ENCODE measurements at regions not wholly inside any gene's neighbourhood (a gene's known extent, or its start where the extent isn't known, plus 50 kb on each side); places are given as distances from the start of the nearest gene placed in this dataset.

GRCh38 chr2:128636802-128637147, 318.1 kb upstream of the HS6ST1 start:
- TF ChIP-seq CTCF (conservative IDR thresholded peaks at IDR 0.05; ENCODE audit: low read depth, low read length): no peak
- H3K79me2 ChIP-seq (ENCODE audit: insufficient read depth, low read depth): no peaks in the 10 kb centered on the region
- no peak overlapping the region for H3K9ac ChIP-seq
- H3K4me2 ChIP-seq: no peak overlapping the region
- no peak overlapping the region for H3K27ac ChIP-seq
- no peaks in the 10 kb centered on the region for H4K20me1 ChIP-seq (ENCODE audit: insufficient read depth)
- no peaks in the 10 kb centered on the region for H3K4me1 ChIP-seq (ENCODE audit: low read depth, poor library complexity, severe bottlenecking)
- H3K36me3 ChIP-seq (ENCODE audit: insufficient read depth): no peaks in the 10 kb centered on the region
- no peak overlapping the region for H3K4me3 ChIP-seq (IDR thresholded peaks at IDR 0.05; ENCODE audit: insufficient read depth, low read depth, low read length)
- no peaks in the 10 kb centered on the region for H3K27me3 ChIP-seq (ENCODE audit: insufficient read depth, low read depth)
- no peak overlapping the region for H2AFZ ChIP-seq (ENCODE audit: low read depth)

- no peaks in the 10 kb centered on the region for H3K79me2 ChIP-seq (ENCODE audit: insufficient read depth, low read depth)
- H3K4me1 ChIP-seq (ENCODE audit: low read depth, poor library complexity, severe bottlenecking): no peaks in the 10 kb centered on the region
- H2AFZ ChIP-seq (ENCODE audit: low read depth): no peak overlapping the region
- no peaks in the 10 kb centered on the region for H4K20me1 ChIP-seq (ENCODE audit: insufficient read depth)
- no peak overlapping the region for H3K9ac ChIP-seq
- H3K27me3 ChIP-seq (ENCODE audit: insufficient read depth, low read depth): no peaks in the 10 kb centered on the region
- no peak overlapping the region for H3K4me2 ChIP-seq
- H3K4me3 ChIP-seq (IDR thresholded peaks at IDR 0.05; ENCODE audit: insufficient read depth, low read depth, low read length): no peak overlapping the region
- no peak for TF ChIP-seq CTCF (conservative IDR thresholded peaks at IDR 0.05; ENCODE audit: low read depth, low read length)
- H3K27ac ChIP-seq: no peak overlapping the region
- H3K36me3 ChIP-seq (ENCODE audit: insufficient read depth): no peaks in the 10 kb centered on the region
Measured at GRCh38 chr2:128637481-128638155, 318.9 kb upstream of the HS6ST1 start.

- Histone ChIP-seq H3K36me3 (ENCODE audit: insufficient read depth) (no peaks in the 10 kb centered on the region), H3K4me1 (ENCODE audit: low read depth, poor library complexity, severe bottlenecking) (no peaks in the 10 kb centered on the region), H3K4me3 (IDR thresholded peaks at IDR 0.05; ENCODE audit: insufficient read depth, low read depth, low read length) (no peak overlapping the region), H3K27ac (no peak overlapping the region), H3K9ac (no peak overlapping the region), H3K79me2 (ENCODE audit: insufficient read depth, low read depth) (no peaks in the 10 kb centered on the region), H4K20me1 (ENCODE audit: insufficient read depth) (no peaks in the 10 kb centered on the region), H3K27me3 (ENCODE audit: insufficient read depth, low read depth) (no peaks in the 10 kb centered on the region), H3K4me2 (no peak overlapping the region), H2AFZ (ENCODE audit: low read depth) (no peak overlapping the region)
- no peak for TF ChIP-seq CTCF (conservative IDR thresholded peaks at IDR 0.05; ENCODE audit: low read depth, low read length)
Measured at GRCh38 chr2:128638341-128639119, 319.9 kb upstream of the HS6ST1 start.

GRCh38 chr2:128639120-128639477, 320.4 kb upstream of the HS6ST1 start:
- no peak for TF ChIP-seq CTCF (conservative IDR thresholded peaks at IDR 0.05; ENCODE audit: low read depth, low read length)
- Histone ChIP-seq H2AFZ (ENCODE audit: low read depth) (no peak overlapping the region), H3K4me2 (no peak overlapping the region), H4K20me1 (ENCODE audit: insufficient read depth) (no peaks in the 10 kb centered on the region), H3K4me1 (ENCODE audit: low read depth, poor library complexity, severe bottlenecking) (no peaks in the 10 kb centered on the region), H3K36me3 (ENCODE audit: insufficient read depth) (no peaks in the 10 kb centered on the region), H3K4me3 (IDR thresholded peaks at IDR 0.05; ENCODE audit: insufficient read depth, low read depth, low read length) (no peak overlapping the region), H3K79me2 (ENCODE audit: insufficient read depth, low read depth) (no peaks in the 10 kb centered on the region), H3K27me3 (ENCODE audit: insufficient read depth, low read depth) (no peaks in the 10 kb centered on the region), H3K27ac (no peak overlapping the region), H3K9ac (no peak overlapping the region)

All from KMS-11 (cell line).